GM23338 (cell line): ENCODE measurements at regions not wholly inside any gene's neighbourhood (a gene's known extent, or its start where the extent isn't known, plus 50 kb on each side); places are given as distances from the start of the nearest gene placed in this dataset.

Experiments used
- CREB1 ChIP-seq: fragments of 250-450 bp; sonication (Bioruptor Pico); IDR thresholded peaks from 2 replicates; pipeline ENCODE4 v1.5.0; 2020; ENCODE audit warnings: low read depth, mild to moderate bottlenecking, moderate library complexity
- ETS1 ChIP-seq: IDR thresholded peaks from 2 replicates; pipeline ENCODE4 v1.6.1; 2016; ENCODE audit warnings: antibody characterized with exemption
- EZH2 ChIP-seq: fragments of 200-600 bp; sonication (generic); IDR thresholded peaks from one replicate; pipeline ENCODE4 v1.8.0; 2017; ENCODE audit warnings: antibody characterized with exemption, mild to moderate bottlenecking, low read depth; ENCODE audit not compliant: unreplicated experiment
- EZH2phosphoT487 ChIP-seq: fragments of 200-600 bp; sonication (generic); IDR thresholded peaks from one replicate; pipeline ENCODE4 v1.8.1; 2018; ENCODE audit warnings: antibody characterized with exemption; ENCODE audit not compliant: unreplicated experiment
- JUNB ChIP-seq: IDR thresholded peaks from one replicate; pipeline ENCODE4 v1.6.1; 2016; ENCODE audit warnings: antibody characterized with exemption; ENCODE audit not compliant: unreplicated experiment
- NANOG ChIP-seq: IDR thresholded peaks from 2 replicates; pipeline ENCODE4 v1.6.1; 2016; ENCODE audit warnings: antibody characterized with exemption, borderline replicate concordance
- POLR2AphosphoS5 ChIP-seq: IDR thresholded peaks from 2 replicates; pipeline ENCODE4 v1.6.1; 2016; ENCODE audit warnings: antibody characterized with exemption, low read depth
- REST ChIP-seq: IDR thresholded peaks from one replicate; pipeline ENCODE4 v1.6.1; 2018; ENCODE audit warnings: antibody characterized with exemption; ENCODE audit not compliant: unreplicated experiment
- STAT1 ChIP-seq: IDR thresholded peaks from one replicate; pipeline ENCODE4 v1.6.1; 2016; ENCODE audit warnings: antibody characterized with exemption; ENCODE audit not compliant: unreplicated experiment
- ZNF114 ChIP-seq: fragments of 250-450 bp; sonication (Bioruptor Pico); IDR thresholded peaks from 2 replicates; pipeline ENCODE4 v1.5.0; 2020; ENCODE audit warnings: mild to moderate bottlenecking, moderate library complexity
- ZNF331 ChIP-seq: fragments of 250-450 bp; sonication (Bioruptor Pico); IDR thresholded peaks from 2 replicates; pipeline ENCODE4 v1.5.0; 2020; ENCODE audit warnings: low read depth, mild to moderate bottlenecking, moderate library complexity
- ZNF462 ChIP-seq: fragments of 250-450 bp; sonication (Bioruptor Pico); IDR thresholded peaks from 2 replicates; pipeline ENCODE4 v1.5.0; 2020; ENCODE audit warnings: mild to moderate bottlenecking, moderate library complexity
- TF ChIP-seq, protein P1 (sequence below), 2 experiments: fragments of 200-600 bp in 1 of 2; sonication (generic) in 1 of 2; conservative IDR thresholded peaks; 2 replicates each; pipeline versions ENCODE4 v1.5.1 to v1.6.1; 2016 to 2017; ENCODE audit warnings: antibody characterized with exemption in 2 of 2, low read depth in 2 of 2, mild to moderate bottlenecking in 2 of 2, moderate library complexity in 1 of 2

DNA sequence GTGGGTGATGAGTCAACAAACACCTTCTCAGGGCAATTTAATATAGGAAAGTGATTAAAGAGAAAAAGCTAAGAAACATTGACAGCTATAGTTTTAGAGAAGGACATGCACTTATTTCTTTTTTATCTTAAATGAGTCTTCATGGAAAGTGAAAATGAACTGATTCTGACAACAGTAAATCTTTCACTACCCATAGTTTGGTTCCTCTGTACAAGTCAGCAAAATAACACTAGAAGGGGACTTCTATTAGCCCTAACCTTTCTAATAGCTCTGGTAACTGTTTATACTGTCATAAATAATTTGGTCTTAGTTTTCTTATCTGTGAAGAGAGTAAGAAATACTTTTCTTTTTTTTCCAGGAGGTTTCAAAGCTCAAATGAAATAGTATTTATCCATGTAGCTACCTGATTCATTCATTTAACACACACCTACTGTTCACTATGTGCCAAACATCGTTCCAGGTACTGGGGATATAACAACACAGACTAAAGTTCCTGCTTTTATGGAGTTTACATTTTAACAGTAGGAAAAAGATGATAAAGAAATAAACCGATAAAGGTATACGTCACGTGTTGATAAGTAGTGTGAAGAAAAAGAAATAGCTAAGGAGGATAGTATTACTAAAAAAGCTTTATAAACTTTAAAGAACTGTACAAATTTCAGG lies 148.2 kb downstream of the PCSK1 start:
- TF ChIP-seq, protein P1, sequence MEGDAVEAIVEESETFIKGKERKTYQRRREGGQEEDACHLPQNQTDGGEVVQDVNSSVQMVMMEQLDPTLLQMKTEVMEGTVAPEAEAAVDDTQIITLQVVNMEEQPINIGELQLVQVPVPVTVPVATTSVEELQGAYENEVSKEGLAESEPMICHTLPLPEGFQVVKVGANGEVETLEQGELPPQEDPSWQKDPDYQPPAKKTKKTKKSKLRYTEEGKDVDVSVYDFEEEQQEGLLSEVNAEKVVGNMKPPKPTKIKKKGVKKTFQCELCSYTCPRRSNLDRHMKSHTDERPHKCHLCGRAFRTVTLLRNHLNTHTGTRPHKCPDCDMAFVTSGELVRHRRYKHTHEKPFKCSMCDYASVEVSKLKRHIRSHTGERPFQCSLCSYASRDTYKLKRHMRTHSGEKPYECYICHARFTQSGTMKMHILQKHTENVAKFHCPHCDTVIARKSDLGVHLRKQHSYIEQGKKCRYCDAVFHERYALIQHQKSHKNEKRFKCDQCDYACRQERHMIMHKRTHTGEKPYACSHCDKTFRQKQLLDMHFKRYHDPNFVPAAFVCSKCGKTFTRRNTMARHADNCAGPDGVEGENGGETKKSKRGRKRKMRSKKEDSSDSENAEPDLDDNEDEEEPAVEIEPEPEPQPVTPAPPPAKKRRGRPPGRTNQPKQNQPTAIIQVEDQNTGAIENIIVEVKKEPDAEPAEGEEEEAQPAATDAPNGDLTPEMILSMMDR (conservative IDR thresholded peaks at IDR 0.05; ENCODE audit: low read depth in 2 of 2): no peak
- no peak for TF ChIP-seq CREB1 (CRISPR knock-in tag)
- TF ChIP-seq POLR2AphosphoS5: no peak
- TF ChIP-seq EZH2: no peak
- TF ChIP-seq REST: no peak
- no peak for TF ChIP-seq ZNF331 (CRISPR knock-in tag)
- no peak for TF ChIP-seq ZNF462
- TF ChIP-seq JUNB: no peak
- TF ChIP-seq EZH2phosphoT487: no peak
- TF ChIP-seq NANOG: no peak
- TF ChIP-seq STAT1: no peak
- no peak for TF ChIP-seq ETS1
- TF ChIP-seq ZNF114 (CRISPR knock-in tag): no peak
